Activated CD4-positive, alpha-beta T cell treated with anti-CD3 and anti-CD28 coated beads, Interleukin-2, amount 10 ng/mL, durations not matched to agents 24 days and 14 days (primary cell): ENCODE measurements at regions not wholly inside any gene's neighbourhood (a gene's known extent, or its start where the extent isn't known, plus 50 kb on each side); places are given as distances from the start of the nearest gene placed in this dataset.

Experiments used
- DNase-seq: peaks from one replicate; pipeline ENCODE4 v3.0.0; 2022
- H3K27ac Mint-ChIP-seq: one replicate; pipeline ENCODE4 v1.8.0; 2022; ENCODE audit warnings: mild to moderate bottlenecking, mixed read lengths
- H3K27me3 Mint-ChIP-seq: one replicate; pipeline ENCODE4 v1.8.0; 2022; ENCODE audit warnings: mixed read lengths
- H3K36me3 Mint-ChIP-seq: one replicate; pipeline ENCODE4 v1.8.0; 2022; ENCODE audit warnings: low read depth, mild to moderate bottlenecking, mixed read lengths
- H3K4me1 Mint-ChIP-seq: one replicate; pipeline ENCODE4 v1.8.0; 2021; ENCODE audit warnings: mixed read lengths
- H3K4me3 Mint-ChIP-seq: one replicate; pipeline ENCODE4 v1.8.0; 2022; ENCODE audit warnings: mild to moderate bottlenecking, moderate library complexity, mixed read lengths
- H3K9me3 Mint-ChIP-seq: one replicate; pipeline ENCODE4 v1.8.0; 2021; ENCODE audit warnings: mixed read lengths
- intact Hi-C: fragments of 100-400 bp; cut with micrococcal nuclease; formaldehyde crosslinking; loops from one replicate; pipeline ENCODE4 v1.15.1; 2023

DNA sequence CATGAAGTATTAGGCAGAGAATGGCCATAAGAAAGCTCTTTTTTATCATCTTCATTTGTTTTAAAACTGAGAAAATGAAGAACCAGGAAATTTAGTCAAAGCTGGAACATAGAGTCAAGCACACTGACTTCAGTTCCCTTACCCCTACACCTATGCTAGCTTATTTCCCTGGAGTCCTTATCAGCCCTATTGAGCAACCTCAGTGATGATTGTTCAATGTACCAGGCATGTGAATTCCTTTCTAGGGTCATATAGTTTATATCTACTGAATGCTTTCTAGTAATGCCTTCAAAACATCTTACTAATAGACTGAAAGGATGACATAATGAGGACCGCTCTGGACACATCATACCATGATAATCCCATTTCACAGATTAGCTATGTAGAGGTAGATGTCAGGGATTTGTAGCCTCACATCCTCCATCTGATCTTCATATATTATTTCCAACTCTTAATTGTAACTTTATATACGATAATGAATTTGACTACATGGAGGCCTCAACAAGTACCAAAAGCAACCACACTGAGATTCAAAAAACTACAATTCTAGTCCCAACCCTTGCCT lies 460.4 kb upstream of the DYNLRB2 start:
- intact Hi-C loops, result loop anchor here (5.0 to 10.0 kb wide), 2 partner anchors 476 to 1578 kb away; partner anchors contain the start of gene MAF
- Mint-ChIP-seq H3K27me3 (peaks cover 15% of the 10 kb centered on the region), H3K36me3 (no peaks in the 10 kb centered on the region)

DNA sequence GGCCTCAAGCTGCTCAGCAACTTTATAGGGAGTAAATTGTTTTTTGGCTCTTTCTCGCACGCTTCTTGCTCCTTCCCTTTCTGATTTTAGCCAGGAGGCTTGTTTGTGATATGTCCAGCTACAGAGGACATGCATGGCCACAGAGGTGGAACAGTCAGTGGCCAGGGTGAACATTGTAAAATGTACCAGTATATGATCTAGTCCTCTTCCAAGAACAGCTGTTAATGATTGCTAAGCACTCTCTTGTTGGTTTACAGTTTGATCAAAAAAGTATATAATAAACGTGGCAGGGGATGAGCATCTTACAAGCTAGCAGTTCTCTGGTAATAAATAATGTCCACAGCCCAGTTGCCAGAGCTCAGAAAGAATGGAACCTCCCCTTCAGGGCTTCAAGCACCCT lies 461.7 kb upstream of the DYNLRB2 start:
- peaks cover 15% of the 10 kb centered on the region for H3K27me3 Mint-ChIP-seq
- no peaks in the 10 kb centered on the region for H3K4me1 Mint-ChIP-seq
- intact Hi-C loops, result no loop called here
- no peak for DNase-seq
- H3K4me3 Mint-ChIP-seq, result no peak overlapping the region
- H3K27ac Mint-ChIP-seq, result no peak overlapping the region
- H3K36me3 Mint-ChIP-seq, result no peaks in the 10 kb centered on the region
- no peaks in the 10 kb centered on the region for H3K9me3 Mint-ChIP-seq

More for the DNA sequence above, 460.4 kb upstream of the DYNLRB2 start:
- H3K27ac Mint-ChIP-seq, result no peak overlapping the region
- DNase-seq, result no peak
- H3K9me3 Mint-ChIP-seq, result no peaks in the 10 kb centered on the region
- no peak overlapping the region for H3K4me3 Mint-ChIP-seq
- no peaks in the 10 kb centered on the region for H3K4me1 Mint-ChIP-seq

DNA sequence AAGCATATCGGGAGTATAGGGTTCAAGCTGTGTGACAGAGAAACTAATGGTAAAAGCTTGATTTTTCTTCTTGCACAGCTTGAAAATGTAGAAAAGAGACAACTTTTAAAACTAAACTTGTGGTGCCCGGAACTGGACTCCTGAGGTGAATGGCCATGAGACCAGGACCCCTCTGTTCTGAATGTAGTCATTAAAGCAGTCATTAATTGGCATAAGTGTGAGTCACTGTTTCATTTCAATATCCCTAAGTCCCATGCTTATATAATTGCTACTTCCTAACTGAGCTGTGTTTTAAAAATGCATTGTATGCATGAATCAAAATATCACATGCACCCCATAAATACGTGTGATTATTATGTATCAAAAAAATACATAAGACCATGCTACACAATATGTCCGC lies 463.1 kb upstream of the DYNLRB2 start:
- Mint-ChIP-seq H3K36me3 (no peaks in the 10 kb centered on the region), H3K27me3 (peaks cover 15% of the 10 kb centered on the region), H3K4me1 (no peaks in the 10 kb centered on the region), H3K9me3 (no peaks in the 10 kb centered on the region), H3K27ac (no peak overlapping the region), H3K4me3 (no peak overlapping the region)
- DNase-seq, result no peak
- intact Hi-C loops, result no loop called here

DNA sequence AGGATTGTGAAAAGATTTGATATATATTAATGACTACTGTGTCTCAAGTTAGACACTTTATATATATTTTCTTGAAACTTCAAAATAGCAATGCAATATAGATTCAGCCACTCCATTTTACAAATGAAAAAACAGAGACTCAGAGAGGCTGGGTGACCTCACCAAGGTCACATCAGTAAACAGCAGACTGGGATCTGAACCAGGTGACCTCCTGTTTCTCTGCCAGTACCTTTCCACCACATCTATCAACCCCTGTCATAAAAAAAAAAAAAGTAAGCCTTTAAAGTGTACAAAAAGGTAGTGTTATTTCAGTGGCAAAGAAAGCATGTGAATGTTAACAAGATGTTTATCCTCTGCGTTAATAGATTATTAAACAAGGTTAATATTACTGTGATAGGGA lies 466.5 kb upstream of the DYNLRB2 start:
- DNase-seq, result no peak
- H3K4me3 Mint-ChIP-seq, result no peak overlapping the region
- H3K27ac Mint-ChIP-seq, result no peak overlapping the region
- intact Hi-C loops, result no loop called here
- no peaks in the 10 kb centered on the region for H3K36me3 Mint-ChIP-seq
- H3K27me3 Mint-ChIP-seq, result peaks cover 9% of the 10 kb centered on the region
- H3K4me1 Mint-ChIP-seq, result no peaks in the 10 kb centered on the region
- no peaks in the 10 kb centered on the region for H3K9me3 Mint-ChIP-seq

DNA sequence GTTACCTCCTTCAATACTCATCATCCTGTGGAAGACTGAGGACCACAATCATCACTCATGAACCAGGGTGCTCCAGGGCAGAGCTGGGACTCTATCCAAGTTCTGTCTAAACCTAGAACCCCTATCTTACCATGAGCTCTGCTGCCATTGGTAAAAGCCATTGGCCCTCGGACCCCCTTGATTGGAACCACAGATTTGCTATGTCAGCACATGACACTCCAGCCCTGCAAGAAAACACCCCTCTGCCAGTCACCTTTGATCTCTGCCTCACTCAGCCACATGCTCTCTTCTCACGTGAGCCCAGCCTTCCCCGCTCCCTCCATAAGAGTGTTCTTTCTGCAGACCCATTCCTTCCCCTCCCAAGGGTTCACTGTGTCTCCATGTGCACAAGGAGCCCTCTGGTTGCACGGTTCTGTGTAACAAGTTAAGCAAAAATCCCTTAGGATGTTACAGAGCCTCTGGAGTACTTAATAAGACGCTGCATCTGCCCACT lies 468.8 kb upstream of the DYNLRB2 start:
- intact Hi-C loops, result no loop called here
- H3K27ac Mint-ChIP-seq, result no peak overlapping the region

DNA sequence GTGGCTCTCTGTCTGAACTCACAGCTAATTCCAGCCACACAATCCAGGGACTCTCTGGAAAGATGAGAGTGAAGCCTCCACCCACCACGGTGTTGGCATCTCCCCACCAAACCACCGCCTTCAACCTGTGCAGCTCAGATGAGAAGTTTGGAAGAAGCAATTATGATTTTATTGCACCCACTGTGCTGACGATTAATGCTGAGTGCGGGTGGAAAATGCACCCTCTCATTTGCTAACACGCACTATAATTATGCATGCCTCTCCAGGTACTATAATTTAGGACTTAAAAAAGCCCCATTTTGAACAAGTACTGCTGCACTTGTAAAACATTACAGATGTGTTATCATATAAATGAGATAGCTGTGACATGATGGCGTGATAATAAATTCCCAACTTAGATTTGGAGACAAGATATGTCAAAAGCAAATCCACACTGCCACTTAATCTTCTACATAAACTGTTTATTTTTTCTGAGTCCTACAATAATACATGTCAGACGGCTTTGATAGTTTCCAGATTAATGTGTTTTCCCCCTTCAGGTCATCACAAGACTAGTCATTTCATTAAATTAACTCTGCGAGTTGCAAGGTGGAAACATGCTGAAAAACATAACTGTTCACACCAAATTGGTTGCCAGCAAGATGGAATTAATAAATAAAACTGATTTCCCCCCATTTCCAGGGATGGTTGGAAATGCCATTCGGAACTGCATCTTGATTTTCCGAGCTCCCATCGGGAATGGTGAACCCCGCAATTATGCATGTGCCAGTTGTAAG lies 466.5 kb upstream of the MAF start:
- H3K36me3 Mint-ChIP-seq, result no peaks in the 10 kb centered on the region
- no peaks in the 10 kb centered on the region for H3K4me1 Mint-ChIP-seq
- intact Hi-C loops, result no loop called here
- peaks cover 1% of the 10 kb centered on the region for H3K27me3 Mint-ChIP-seq
- DNase-seq, result no peak
- no peaks in the 10 kb centered on the region for H3K9me3 Mint-ChIP-seq
- no peak overlapping the region for H3K4me3 Mint-ChIP-seq
- no peak overlapping the region for H3K27ac Mint-ChIP-seq

More for the DNA sequence above, 468.8 kb upstream of the DYNLRB2 start:
- Mint-ChIP-seq H3K4me3 (no peak overlapping the region), H3K36me3 (no peaks in the 10 kb centered on the region), H3K9me3 (no peaks in the 10 kb centered on the region), H3K4me1 (no peaks in the 10 kb centered on the region), H3K27me3 (peaks cover 4% of the 10 kb centered on the region)
- no peak for DNase-seq

DNA sequence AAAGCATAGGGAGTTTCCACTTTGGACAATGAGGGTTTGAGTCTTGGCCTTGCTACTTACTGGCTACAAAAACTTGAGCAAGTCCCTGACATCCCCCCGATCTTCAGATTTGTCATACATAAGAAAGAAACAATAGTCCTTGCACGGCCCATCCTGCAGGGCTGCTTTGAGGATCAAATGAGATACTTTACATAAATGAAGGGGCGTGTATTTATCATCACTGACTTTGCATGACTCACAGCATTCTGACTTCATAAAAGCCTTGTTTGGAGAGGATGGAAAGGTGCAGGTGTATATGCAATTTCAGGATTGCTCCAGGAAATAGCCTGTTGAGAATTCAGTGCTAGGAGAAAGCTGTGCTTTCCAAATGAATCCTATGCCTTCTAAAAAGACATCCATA lies 465.0 kb upstream of the MAF start:
- H3K27ac Mint-ChIP-seq, result no peak overlapping the region
- H3K27me3 Mint-ChIP-seq, result peaks cover 1% of the 10 kb centered on the region
- no peaks in the 10 kb centered on the region for H3K9me3 Mint-ChIP-seq
- H3K36me3 Mint-ChIP-seq, result no peaks in the 10 kb centered on the region
- DNase-seq, result no peak
- intact Hi-C loops, result no loop called here
- H3K4me1 Mint-ChIP-seq, result no peaks in the 10 kb centered on the region
- no peak overlapping the region for H3K4me3 Mint-ChIP-seq

DNA sequence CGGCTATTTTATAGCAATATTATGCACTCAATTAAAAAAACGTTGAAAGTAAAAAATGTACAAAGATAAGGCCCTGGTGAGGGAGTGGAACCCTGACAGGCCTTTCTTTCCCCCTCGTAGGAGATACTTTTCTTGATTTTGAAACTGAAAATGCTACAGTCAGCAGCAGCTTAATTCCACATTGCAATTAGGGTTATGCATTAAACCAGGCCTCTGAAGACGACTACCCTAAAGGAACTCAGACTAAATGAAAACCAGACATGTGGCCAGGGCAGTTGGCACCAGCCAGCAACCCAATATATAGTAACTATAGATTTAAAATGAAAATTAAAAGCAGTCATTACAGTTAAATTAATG lies 463.2 kb upstream of the MAF start:
- H3K4me1 Mint-ChIP-seq, result no peaks in the 10 kb centered on the region
- H3K27me3 Mint-ChIP-seq, result no peaks in the 10 kb centered on the region
- H3K27ac Mint-ChIP-seq, result no peak overlapping the region
- no peaks in the 10 kb centered on the region for H3K36me3 Mint-ChIP-seq
- intact Hi-C loops, result no loop called here
- DNase-seq, result no peak
- H3K4me3 Mint-ChIP-seq, result no peak overlapping the region
- H3K9me3 Mint-ChIP-seq, result no peaks in the 10 kb centered on the region

DNA sequence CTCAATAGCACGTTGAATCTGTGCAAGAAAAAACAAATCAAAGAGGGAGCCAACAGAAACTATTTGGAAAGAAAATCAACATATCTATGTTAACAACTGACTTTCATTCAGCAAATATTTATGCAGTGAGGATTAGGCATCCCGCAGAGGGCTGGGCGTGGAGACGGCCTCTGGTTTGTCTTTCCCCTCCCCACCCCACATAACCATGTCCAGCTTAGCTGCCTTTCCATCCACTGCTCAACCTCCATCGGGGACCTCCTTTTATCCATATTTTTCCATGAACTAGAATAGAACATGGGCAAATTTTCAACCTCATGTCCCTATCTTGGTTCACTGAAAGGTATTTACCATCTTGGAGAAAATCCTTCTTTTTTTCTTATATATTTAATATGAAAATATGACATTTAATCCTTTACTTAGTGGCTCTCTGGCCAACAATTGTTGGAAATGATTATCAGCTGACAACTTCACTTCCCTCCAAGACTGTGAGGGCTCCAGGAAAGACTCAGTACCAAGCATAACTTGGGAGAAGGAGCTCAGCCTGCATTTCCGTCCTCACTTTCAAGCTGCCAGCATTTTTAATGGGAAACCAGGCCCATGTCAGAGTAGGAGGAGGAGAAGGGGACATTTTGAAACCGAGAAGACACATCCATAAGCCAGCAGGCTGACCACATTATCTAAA lies 462.6 kb upstream of the MAF start:
- Mint-ChIP-seq H3K4me3 (no peak overlapping the region), H3K9me3 (no peaks in the 10 kb centered on the region), H3K36me3 (no peaks in the 10 kb centered on the region), H3K27me3 (no peaks in the 10 kb centered on the region), H3K27ac (no peak overlapping the region), H3K4me1 (no peaks in the 10 kb centered on the region)
- DNase-seq, result no peak
- intact Hi-C loops, result no loop called here

DNA sequence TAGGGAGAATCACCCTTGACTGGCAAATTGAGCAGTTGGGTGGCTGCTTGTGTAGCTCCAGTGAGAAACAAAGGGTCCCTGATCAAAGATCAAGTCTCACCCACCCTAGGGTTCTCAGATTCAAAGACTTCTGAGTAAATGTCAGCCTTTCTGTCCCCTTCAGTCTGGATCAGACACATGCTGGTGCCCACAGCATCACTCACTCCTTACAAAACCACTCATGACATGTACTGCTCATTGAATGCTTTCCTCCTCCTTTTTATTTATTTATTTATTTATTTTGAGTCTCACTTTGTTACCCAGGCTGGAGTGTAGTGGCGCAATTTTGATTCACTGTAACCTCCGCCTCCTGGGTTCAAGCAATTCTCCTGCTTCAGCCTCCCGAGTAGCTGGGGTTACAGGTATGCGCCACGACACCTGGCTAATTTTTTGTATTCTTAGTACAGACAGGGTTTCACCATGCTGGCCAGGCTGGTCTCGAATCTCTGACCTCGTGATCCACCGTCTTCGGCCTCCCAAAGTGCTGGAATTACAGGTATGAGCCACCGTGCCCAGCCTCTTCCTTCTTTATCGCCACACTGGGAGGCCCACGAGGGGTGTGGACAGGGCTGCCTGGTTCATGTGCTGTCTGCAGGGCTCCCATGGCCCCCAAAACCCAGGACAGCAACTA lies 462.0 kb upstream of the MAF start:
- Mint-ChIP-seq H3K4me1 (no peaks in the 10 kb centered on the region), H3K36me3 (no peaks in the 10 kb centered on the region)

DNA sequence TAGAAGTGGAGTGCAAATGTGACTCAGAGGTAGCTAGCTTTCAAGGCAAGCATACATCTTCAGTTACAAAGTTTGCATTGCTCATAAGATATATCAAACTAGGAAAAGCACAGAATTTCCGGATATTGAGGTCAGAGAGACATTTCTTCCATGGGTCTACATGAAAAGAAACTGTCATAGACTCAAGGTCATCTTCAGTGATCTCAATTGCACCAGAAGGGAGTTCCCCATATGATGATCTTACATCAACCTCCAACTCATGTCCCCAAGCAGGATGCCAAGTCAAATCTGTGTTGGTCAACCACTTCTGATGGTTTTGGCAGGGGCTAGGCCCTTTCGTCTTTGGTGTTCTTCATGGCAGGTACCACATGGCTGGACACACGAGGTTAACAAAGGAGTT lies 459.9 kb upstream of the MAF start:
- DNase-seq, result no peak
- Mint-ChIP-seq H3K36me3 (no peaks in the 10 kb centered on the region), H3K27me3 (no peaks in the 10 kb centered on the region), H3K27ac (no peak overlapping the region), H3K9me3 (no peaks in the 10 kb centered on the region), H3K4me3 (no peak overlapping the region), H3K4me1 (no peaks in the 10 kb centered on the region)
- intact Hi-C loops, result no loop called here

More for the DNA sequence above, 462.0 kb upstream of the MAF start:
- H3K27me3 Mint-ChIP-seq, result no peaks in the 10 kb centered on the region
- intact Hi-C loops, result no loop called here
- H3K9me3 Mint-ChIP-seq, result no peaks in the 10 kb centered on the region
- no peak overlapping the region for H3K27ac Mint-ChIP-seq
- no peak overlapping the region for H3K4me3 Mint-ChIP-seq
- no peak for DNase-seq

DNA sequence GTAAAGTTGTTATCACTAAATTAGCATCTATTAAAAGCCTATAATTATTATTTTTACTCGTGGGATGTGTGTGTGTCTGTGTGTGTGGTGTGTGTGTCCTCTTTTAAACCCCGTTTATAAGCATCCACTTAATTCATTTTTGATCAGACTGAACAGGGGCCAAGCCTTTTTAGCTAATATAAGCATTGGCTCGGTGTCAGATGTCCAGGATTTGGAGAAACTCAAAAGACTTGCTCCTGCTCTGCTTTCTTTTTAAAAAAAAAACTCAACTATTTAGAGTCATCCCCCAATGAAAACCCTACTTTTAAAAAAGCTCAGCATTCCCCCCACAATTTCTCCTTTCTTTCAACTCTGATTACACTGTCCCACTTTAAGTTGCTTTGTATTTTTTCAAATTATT lies 459.3 kb upstream of the MAF start:
- Mint-ChIP-seq H3K9me3 (no peaks in the 10 kb centered on the region), H3K36me3 (no peaks in the 10 kb centered on the region), H3K4me3 (no peak overlapping the region), H3K4me1 (no peaks in the 10 kb centered on the region), H3K27me3 (no peaks in the 10 kb centered on the region), H3K27ac (no peak overlapping the region)
- intact Hi-C loops, result no loop called here
- DNase-seq, result no peak

DNA sequence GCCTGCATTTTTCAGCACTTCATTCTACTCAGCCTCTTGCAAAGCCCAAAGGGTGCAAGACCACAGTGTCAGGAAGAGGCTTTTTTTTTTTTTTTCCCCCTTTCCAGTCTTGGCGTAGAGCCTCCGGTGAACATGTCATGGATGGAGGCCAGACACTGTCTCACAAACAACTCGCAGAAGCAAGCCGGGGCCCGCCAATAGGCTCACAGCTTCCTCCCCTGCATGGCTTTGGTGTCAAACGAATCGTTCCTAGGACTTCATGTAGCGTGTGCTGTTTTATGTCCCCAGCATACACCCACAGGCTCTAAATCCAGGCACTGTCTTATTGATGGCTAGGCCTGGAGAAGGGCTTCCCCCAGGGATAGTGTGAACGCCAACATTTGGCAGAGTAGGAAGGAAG lies 457.7 kb upstream of the MAF start:
- Mint-ChIP-seq H3K4me3 (no peak overlapping the region), H3K27me3 (no peaks in the 10 kb centered on the region), H3K36me3 (no peaks in the 10 kb centered on the region), H3K9me3 (no peaks in the 10 kb centered on the region), H3K4me1 (no peaks in the 10 kb centered on the region), H3K27ac (no peak overlapping the region)
- no peak for DNase-seq
- intact Hi-C loops, result no loop called here

DNA sequence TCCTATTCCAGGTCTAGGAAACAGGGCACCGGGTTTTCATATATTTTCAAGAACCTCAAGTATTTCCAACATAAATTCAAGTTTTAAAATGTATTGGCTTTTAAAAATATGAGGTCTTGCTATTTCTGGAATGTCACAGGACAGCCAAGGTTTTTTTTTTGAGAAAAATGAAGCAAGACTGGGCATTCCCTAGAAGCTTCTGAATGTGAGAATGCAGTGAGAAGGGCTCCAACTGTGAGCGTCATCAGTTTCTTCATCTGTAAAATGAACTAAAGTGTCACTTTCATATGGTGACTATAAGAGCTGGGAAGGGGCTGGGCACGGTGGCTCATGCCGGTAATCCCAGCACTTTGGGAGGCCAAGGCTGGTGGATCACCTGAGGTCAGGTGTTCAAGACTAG lies 455.8 kb upstream of the MAF start:
- no peaks in the 10 kb centered on the region for H3K36me3 Mint-ChIP-seq
- no peaks in the 10 kb centered on the region for H3K9me3 Mint-ChIP-seq
- H3K27me3 Mint-ChIP-seq, result no peaks in the 10 kb centered on the region
- no peak overlapping the region for H3K4me3 Mint-ChIP-seq
- H3K27ac Mint-ChIP-seq, result no peak overlapping the region
- no peak for DNase-seq
- intact Hi-C loops, result no loop called here
- no peaks in the 10 kb centered on the region for H3K4me1 Mint-ChIP-seq
